Right renal cortex interstitium (tissue), 3 donors: ENCODE measurements at regions not wholly inside any gene's neighbourhood (a gene's known extent, or its start where the extent isn't known, plus 50 kb on each side); places are given as distances from the start of the nearest gene placed in this dataset.

Experiments
- DNase-seq, 3 donors: peaks; one replicate each; pipeline ENCODE4 v3.0.0-alpha.2; 2013; ENCODE audit warnings: low read depth in 3 of 3, low spot score in 2 of 3

GRCh38 chr1:87556326-87556725 lies 227.6 kb downstream of the LMO4 start:
- no peak for DNase-seq

GRCh38 chr1:87558921-87559320 lies 230.2 kb downstream of the LMO4 start:
- no peak for DNase-seq

- no peak for DNase-seq
These were observed 231.5 kb downstream of the LMO4 start for GRCh38 chr1:87560137-87560536.

- DNase-seq = no peak
These were observed 232.1 kb downstream of the LMO4 start for GRCh38 chr1:87560601-87561360.

GRCh38 chr1:87563211-87563610 lies 234.5 kb downstream of the LMO4 start:
- DNase-seq = no peak

GRCh38 chr1:87565861-87566260 lies 237.2 kb downstream of the LMO4 start:
- no peak for DNase-seq

- no peak for DNase-seq
These were observed 239.3 kb downstream of the LMO4 start for GRCh38 chr1:87568005-87568404.

- DNase-seq = no peak
These were observed 240.2 kb downstream of the LMO4 start for GRCh38 chr1:87568911-87569310.

GRCh38 chr1:87572008-87572407 lies 243.3 kb downstream of the LMO4 start:
- no peak for DNase-seq

GRCh38 chr1:87572891-87573290 lies 244.2 kb downstream of the LMO4 start:
- no peak for DNase-seq

- no peak for DNase-seq
These were observed 246.8 kb downstream of the LMO4 start for GRCh38 chr1:87575528-87575927.

- DNase-seq = no peak
These were observed 249.8 kb downstream of the LMO4 start for GRCh38 chr1:87578464-87578863.

GRCh38 chr1:87583459-87583858 lies 254.8 kb downstream of the LMO4 start:
- DNase-seq = no peak

- DNase-seq = no peak
These were observed 255.9 kb downstream of the LMO4 start for GRCh38 chr1:87584586-87584985.

GRCh38 chr1:87586501-87586900 lies 257.8 kb downstream of the LMO4 start:
- no peak for DNase-seq

- DNase-seq = no peak
These were observed 259.8 kb downstream of the LMO4 start for GRCh38 chr1:87588495-87588894.

- DNase-seq = no peak
These were observed 262.8 kb downstream of the LMO4 start for GRCh38 chr1:87591492-87591891.

- no peak for DNase-seq
These were observed 263.5 kb downstream of the LMO4 start for GRCh38 chr1:87592156-87592555.

- DNase-seq = no peak
These were observed 266.2 kb downstream of the LMO4 start for GRCh38 chr1:87594736-87595383.

- no peak for DNase-seq
These were observed 266.7 kb downstream of the LMO4 start for GRCh38 chr1:87595384-87595781.

GRCh38 chr1:87598429-87598828 lies 269.7 kb downstream of the LMO4 start:
- no peak for DNase-seq

- DNase-seq = no peak
These were observed 270.9 kb downstream of the LMO4 start for GRCh38 chr1:87599569-87599968.
